Epithelial cell of esophagus (primary cell): ENCODE measurements at regions not wholly inside any gene's neighbourhood (a gene's known extent, or its start where the extent isn't known, plus 50 kb on each side); places are given as distances from the start of the nearest gene placed in this dataset.
A peak's percentile ranks its signal among the peaks of the same experiment; 100 is the strongest.

Source experiments
- DNase-seq: peaks from one replicate; pipeline ENCODE4 v3.0.0; 2010; ENCODE audit warnings: low read depth
- H3K4me3 ChIP-seq: 2 replicates; pipeline ENCODE4 v1.5.1; 2011; ENCODE audit warnings: mild to moderate bottlenecking, low read length, control low read depth
- TF ChIP-seq, protein P1 (sequence below): IDR thresholded peaks from 2 replicates; pipeline ENCODE4 v1.5.1; 2011; ENCODE audit warnings: low read depth, mild to moderate bottlenecking, low read length, control low read depth, inconsistent platforms; ENCODE audit not compliant: insufficient read depth; ENCODE audit errors: missing control alignments

DNA sequence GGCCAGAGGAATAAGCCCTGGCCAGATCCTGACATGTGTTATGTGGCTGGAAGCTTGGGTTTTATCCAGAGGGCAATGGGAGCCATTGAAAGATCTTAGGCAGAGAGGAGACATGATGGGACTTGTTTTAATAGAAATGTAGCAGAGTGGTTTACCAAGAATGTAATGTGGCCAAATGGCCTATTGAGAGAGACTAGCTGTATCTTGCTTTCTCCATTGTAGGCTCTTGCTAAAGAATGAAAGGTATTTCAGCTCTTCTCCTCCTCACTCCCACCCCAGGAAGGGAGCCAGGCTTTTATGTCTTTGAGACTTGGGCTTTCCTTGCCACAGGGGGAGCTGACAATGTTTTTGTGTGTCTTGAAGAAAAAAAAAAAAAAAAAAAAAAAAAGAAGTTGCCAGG is 82.3 kb downstream of the TRIM29 start:
- peak; percentile 92 for DNase-seq
- no peak overlapping the region for H3K4me3 ChIP-seq
- TF ChIP-seq, protein P1, sequence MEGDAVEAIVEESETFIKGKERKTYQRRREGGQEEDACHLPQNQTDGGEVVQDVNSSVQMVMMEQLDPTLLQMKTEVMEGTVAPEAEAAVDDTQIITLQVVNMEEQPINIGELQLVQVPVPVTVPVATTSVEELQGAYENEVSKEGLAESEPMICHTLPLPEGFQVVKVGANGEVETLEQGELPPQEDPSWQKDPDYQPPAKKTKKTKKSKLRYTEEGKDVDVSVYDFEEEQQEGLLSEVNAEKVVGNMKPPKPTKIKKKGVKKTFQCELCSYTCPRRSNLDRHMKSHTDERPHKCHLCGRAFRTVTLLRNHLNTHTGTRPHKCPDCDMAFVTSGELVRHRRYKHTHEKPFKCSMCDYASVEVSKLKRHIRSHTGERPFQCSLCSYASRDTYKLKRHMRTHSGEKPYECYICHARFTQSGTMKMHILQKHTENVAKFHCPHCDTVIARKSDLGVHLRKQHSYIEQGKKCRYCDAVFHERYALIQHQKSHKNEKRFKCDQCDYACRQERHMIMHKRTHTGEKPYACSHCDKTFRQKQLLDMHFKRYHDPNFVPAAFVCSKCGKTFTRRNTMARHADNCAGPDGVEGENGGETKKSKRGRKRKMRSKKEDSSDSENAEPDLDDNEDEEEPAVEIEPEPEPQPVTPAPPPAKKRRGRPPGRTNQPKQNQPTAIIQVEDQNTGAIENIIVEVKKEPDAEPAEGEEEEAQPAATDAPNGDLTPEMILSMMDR: no peak

DNA sequence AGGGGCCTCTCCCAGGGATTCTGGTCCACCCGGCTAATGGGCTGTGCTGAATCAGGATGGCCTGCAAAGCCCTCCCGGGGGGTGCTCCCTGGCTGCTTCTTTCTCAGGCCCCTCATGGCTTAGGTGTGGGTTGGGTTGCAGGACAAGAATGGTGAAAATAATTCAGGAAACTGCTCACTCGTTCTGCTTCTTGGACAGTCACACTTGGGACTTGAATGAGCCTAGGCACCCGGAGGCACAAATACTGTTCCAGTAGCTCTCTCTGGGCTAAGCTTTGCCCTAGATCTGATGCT is 83.2 kb downstream of the TRIM29 start:
- no peak overlapping the region for H3K4me3 ChIP-seq
- TF ChIP-seq, protein P1: no peak
- DNase-seq: no peak

DNA sequence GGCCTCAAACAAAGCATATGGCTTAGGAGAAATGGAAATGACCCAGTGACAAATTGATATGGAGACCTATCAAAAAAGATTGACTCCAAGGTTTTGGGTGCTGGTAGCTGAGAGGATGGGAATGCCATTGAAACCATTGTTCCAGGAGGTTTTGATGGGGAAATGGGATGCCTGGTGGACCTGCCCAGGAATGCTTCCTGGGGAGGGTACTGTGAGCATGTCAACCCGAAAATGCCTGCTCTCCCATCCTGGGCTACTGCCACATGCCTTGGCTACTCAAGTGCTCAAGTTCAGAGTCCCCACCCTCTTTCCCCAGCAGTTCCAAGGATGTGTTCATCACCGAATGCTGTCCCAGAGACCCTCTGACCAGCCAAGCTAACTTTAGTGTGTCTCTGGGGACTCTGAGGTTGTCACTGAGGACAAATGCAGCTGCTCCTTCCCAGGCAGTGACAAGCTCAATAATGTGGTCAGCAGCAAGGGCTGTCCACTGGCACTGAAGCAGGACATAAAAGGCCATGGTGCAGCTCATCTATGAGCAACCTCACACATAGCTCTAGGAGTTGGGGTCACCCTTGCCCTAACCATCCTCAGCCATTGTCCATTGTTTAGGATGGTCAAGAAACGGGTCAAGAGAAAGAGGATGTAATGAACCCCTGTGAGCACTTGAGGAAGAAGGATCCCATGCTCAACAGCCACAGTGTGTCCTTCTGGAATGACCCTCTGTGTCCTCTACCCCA is 83.7 kb downstream of the TRIM29 start:
- TF ChIP-seq, protein P1: no peak
- no peak overlapping the region for H3K4me3 ChIP-seq
- no peak for DNase-seq

DNA sequence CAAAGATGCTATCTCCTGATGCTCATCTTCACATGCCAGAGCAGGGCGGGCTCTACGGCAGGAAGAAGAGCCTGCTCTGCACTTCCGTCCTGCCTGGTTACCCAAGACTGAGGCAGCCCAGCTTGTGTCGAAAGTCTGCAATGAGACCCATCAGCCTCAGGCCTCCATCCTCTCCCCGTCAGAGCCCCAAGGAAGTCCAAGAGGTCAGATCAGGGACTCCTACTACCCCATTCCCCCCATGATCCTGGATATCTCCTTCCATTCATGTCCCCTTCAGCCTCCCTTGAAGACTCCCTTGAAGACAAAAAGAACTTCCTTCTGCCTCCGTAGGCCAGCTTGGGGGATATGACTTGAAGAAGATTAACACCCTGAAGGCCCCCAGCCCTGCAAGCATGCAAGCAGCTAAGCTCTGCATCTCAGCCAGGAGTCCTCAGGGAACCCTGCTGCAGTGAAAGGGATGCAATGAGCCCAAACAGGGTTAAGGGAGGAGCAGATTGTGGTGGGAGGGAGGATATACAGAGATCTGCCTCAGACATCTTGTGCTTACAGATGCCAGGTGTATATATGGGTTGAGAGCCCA is 85.6 kb downstream of the TRIM29 start:
- TF ChIP-seq, protein P1: no peak
- H3K4me3 ChIP-seq: no peak overlapping the region
- DNase-seq: no peak

DNA sequence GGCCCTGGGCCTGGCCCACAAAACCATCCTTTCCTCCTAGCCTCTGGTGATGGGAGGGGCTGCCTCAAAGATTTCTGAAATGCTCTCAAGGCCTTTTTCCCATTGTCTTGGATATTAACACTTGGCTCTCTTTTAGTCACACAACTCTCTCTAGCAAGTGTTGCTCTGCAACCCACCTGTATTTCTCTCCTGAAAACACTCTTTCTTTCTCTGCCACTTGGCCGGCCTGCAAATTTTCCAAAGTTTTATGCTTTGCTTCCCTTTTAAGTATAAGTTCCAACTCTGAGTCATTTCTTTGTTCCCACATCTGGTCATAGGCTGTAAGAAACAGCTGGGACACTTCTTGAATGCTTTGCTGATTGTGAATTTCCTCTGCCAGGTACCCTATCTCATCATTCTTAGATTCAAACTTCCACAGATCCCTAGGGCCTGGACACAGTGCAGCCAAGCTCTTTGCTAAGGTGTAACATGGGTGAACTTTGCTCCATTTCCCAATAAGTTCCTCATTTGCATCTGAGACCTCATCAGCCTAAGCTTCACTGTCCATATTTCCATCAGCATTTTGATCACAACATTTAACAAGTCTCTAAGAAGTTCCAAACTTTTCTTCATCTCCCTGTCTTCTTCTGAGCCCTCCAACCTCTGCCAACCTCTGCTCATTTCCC is 93.8 kb downstream of the TRIM29 start:
- H3K4me3 ChIP-seq: no peak overlapping the region
- DNase-seq: no peak
- TF ChIP-seq, protein P1: no peak

DNA sequence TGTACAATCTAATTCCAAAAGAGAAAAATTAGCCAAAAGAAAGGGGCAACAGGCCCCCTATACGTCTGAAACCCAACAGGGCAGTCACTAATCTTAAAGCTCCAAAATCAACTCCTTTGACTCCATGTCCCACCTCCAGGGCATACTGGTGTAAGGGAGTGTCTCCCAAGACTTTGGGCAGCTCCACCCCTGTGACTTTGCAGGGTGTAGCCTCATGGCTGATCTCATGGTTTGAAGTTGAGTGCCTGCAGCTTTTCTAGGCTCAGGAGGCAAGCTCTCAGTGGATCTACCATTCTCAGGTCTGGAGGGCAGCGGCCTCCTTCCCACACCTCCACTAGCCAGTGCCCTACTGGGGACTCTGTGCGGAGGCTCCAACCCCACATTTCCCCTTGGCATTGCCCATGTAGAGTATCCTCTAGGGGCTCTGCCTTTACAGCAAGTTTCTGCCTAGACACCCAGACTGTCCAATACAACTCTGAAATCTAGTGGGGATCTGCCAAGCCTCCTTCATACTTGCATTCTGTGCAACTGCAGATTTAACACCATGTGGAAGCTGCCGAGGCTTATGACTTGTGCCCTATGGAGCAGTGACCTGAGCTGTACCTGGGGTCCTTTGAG is 94.5 kb downstream of the TRIM29 start:
- DNase-seq: peak; percentile 27
- H3K4me3 ChIP-seq: no peak overlapping the region
- TF ChIP-seq, protein P1: no peak
